CD4-positive, alpha-beta memory T cell (primary cell): ENCODE measurements at regions not wholly inside any gene's neighbourhood (a gene's known extent, or its start where the extent isn't known, plus 50 kb on each side); places are given as distances from the start of the nearest gene placed in this dataset.

Source experiments
- CTCF ChIA-PET: fragments of 350-600 bp; sonication (Branson Sonifier 250); formaldehyde crosslinking; loops from one replicate; lab custom pipeline; 2021; ENCODE audit warnings: inconsistent platforms; ENCODE audit not compliant: partially characterized antibody; lab: Charles Lee
- POLR2A ChIA-PET: fragments of 350-600 bp; sonication (Branson Sonifier 250); formaldehyde crosslinking; loops from one replicate; lab custom pipeline; 2021; ENCODE audit not compliant: partially characterized antibody; lab: Charles Lee
- DNase-seq, 5 donors: peaks; one replicate each; pipeline versions ENCODE4 v3.0.0 to v3.0.0-alpha.2; 2020 to 2022; ENCODE audit warnings: mixed read lengths in 1 of 5
- H3K27ac ChIP-seq: one replicate; pipeline ENCODE4 v1.7.0; 2013; ENCODE audit warnings: low read depth, low read length
- H3K27me3 ChIP-seq: 2 replicates; pipeline ENCODE4 v1.7.0; 2013; ENCODE audit warnings: mild to moderate bottlenecking, low read length, moderate library complexity; ENCODE audit not compliant: insufficient read depth
- H3K36me3 ChIP-seq: 2 replicates; pipeline ENCODE4 v1.7.0; 2013; ENCODE audit warnings: mild to moderate bottlenecking, low read length, moderate library complexity; ENCODE audit not compliant: insufficient read depth
- H3K4me1 ChIP-seq: 2 replicates; pipeline ENCODE4 v1.7.0; 2013; ENCODE audit warnings: mild to moderate bottlenecking, low read length, moderate library complexity; ENCODE audit not compliant: insufficient read depth
- H3K4me3 ChIP-seq, 2 donors: one replicate each; pipeline ENCODE4 v1.7.0; 2013; ENCODE audit warnings: low read length in 2 of 2, mild to moderate bottlenecking in 1 of 2
- H3K9me3 ChIP-seq, 2 donors: one replicate each; pipeline ENCODE4 v1.7.0; 2013; ENCODE audit warnings: low read length in 2 of 2, control low read depth in 1 of 2; ENCODE audit not compliant: control insufficient read depth in 1 of 2
- H3K27ac Mint-ChIP-seq, 7 donors: one replicate each; pipeline ENCODE4 v1.8.0; 2020 to 2021; ENCODE audit warnings: mixed read lengths in 7 of 7, mild to moderate bottlenecking in 6 of 7, inconsistent platforms in 3 of 7, moderate library complexity in 3 of 7
- H3K27me3 Mint-ChIP-seq, 2 donors: one replicate each; pipeline ENCODE4 v1.8.0; 2020 to 2021; ENCODE audit warnings: mixed read lengths in 2 of 2
- H3K36me3 Mint-ChIP-seq, 2 donors: one replicate each; pipeline ENCODE4 v1.8.0; 2020 to 2021; ENCODE audit warnings: mixed read lengths in 2 of 2, inconsistent platforms in 1 of 2, mild to moderate bottlenecking in 1 of 2
- H3K4me1 Mint-ChIP-seq, 4 donors: one replicate each; pipeline ENCODE4 v1.8.0; 2020 to 2021; ENCODE audit warnings: mixed read lengths in 4 of 4, mild to moderate bottlenecking in 1 of 4
- H3K4me3 Mint-ChIP-seq, 8 donors: one replicate each; pipeline ENCODE4 v1.8.0; 2020 to 2021; ENCODE audit warnings: mixed read lengths in 8 of 8, mild to moderate bottlenecking in 7 of 8, moderate library complexity in 6 of 8, inconsistent platforms in 3 of 8
- H3K9me3 Mint-ChIP-seq, 8 donors: one replicate each; pipeline ENCODE4 v1.8.0; 2020 to 2021; ENCODE audit warnings: mixed read lengths in 8 of 8, mild to moderate bottlenecking in 5 of 8, inconsistent platforms in 3 of 8, moderate library complexity in 1 of 8
- intact Hi-C: fragments of 100-400 bp; cut with micrococcal nuclease; formaldehyde crosslinking; loops from one replicate; pipeline ENCODE4 v1.15.1; 2023

- ChIA-PET CTCF (no interaction called here), POLR2A (no interaction called here)
- Mint-ChIP-seq H3K27me3 (peaks cover 18 to 23% of the 10 kb centered on the region in 2 donors), H3K27ac (no peak overlapping the region), H3K4me3 (no peak overlapping the region), H3K36me3 (no peaks in the 10 kb centered on the region), H3K9me3 (peaks cover 2 to 12% (median 4%) of the 10 kb centered on the region in 8 donors), H3K4me1 (no peaks in the 10 kb centered on the region)
- no peak overlapping the region for H3K4me3 ChIP-seq
- no peaks in the 10 kb centered on the region for H3K4me1 ChIP-seq
- no peak for DNase-seq
- no peaks in the 10 kb centered on the region for H3K36me3 ChIP-seq
- H3K27me3 ChIP-seq: no peaks in the 10 kb centered on the region
- intact Hi-C loops: no loop called here
- H3K27ac ChIP-seq: no peak overlapping the region
- no peaks in the 10 kb centered on the region for H3K9me3 ChIP-seq
Observed at GRCh38 chr18:10388373-10388772, 66.1 kb upstream of the APCDD1 start.

- no peaks in the 10 kb centered on the region for H3K36me3 Mint-ChIP-seq
- ChIA-PET POLR2A (no interaction called here), CTCF (no interaction called here)
- no peak overlapping the region for H3K27ac Mint-ChIP-seq
- peaks cover 0 to 13% (median 4%) of the 10 kb centered on the region in 8 donors for H3K9me3 Mint-ChIP-seq
- intact Hi-C loops: no loop called here
- H3K4me1 Mint-ChIP-seq: no peaks in the 10 kb centered on the region
- Histone ChIP-seq H3K4me3 (no peak overlapping the region), H3K27ac (no peak overlapping the region), H3K4me1 (no peaks in the 10 kb centered on the region), H3K27me3 (no peaks in the 10 kb centered on the region), H3K36me3 (no peaks in the 10 kb centered on the region), H3K9me3 (no peaks in the 10 kb centered on the region)
- no peak overlapping the region for H3K4me3 Mint-ChIP-seq
- H3K27me3 Mint-ChIP-seq: peaks cover 15 to 20% of the 10 kb centered on the region in 2 donors
- no peak for DNase-seq
Observed at GRCh38 chr18:10391506-10391905, 62.9 kb upstream of the APCDD1 start.

- intact Hi-C loops: no loop called here
Observed at GRCh38 chr18:10397004-10397403, 57.4 kb upstream of the APCDD1 start.

GRCh38 chr18:10398571-10398970 is 55.9 kb upstream of the APCDD1 start:
- Histone ChIP-seq H3K36me3 (no peaks in the 10 kb centered on the region), H3K27ac (no peak overlapping the region), H3K27me3 (no peaks in the 10 kb centered on the region), H3K9me3 (no peaks in the 10 kb centered on the region), H3K4me3 (no peak overlapping the region), H3K4me1 (no peaks in the 10 kb centered on the region)
- Mint-ChIP-seq H3K9me3 (no peaks in the 10 kb centered on the region), H3K27ac (no peak overlapping the region), H3K27me3 (peaks cover 2 to 5% of the 10 kb centered on the region in 2 donors), H3K4me3 (no peak overlapping the region), H3K36me3 (no peaks in the 10 kb centered on the region), H3K4me1 (no peaks in the 10 kb centered on the region)
- ChIA-PET POLR2A (no interaction called here), CTCF (interaction anchor here (0.6 to 1.5 kb wide), 2 partner anchors 9 to 12 kb away, joined by 3 read pairs; no protein-coding TSS in a partner anchor)
- intact Hi-C loops: no loop called here
- no peak for DNase-seq

More at GRCh38 chr18:10397004-10397403, 57.4 kb upstream of the APCDD1 start:
- Histone ChIP-seq H3K27ac (no peak overlapping the region), H3K4me1 (no peaks in the 10 kb centered on the region), H3K9me3 (no peaks in the 10 kb centered on the region), H3K27me3 (no peaks in the 10 kb centered on the region), H3K36me3 (no peaks in the 10 kb centered on the region), H3K4me3 (no peak overlapping the region)
- Mint-ChIP-seq H3K27me3 (peaks cover 3 to 7% of the 10 kb centered on the region in 2 donors), H3K9me3 (peaks cover 0 to 3% (median 0%) of the 10 kb centered on the region in 8 donors), H3K27ac (no peak overlapping the region), H3K4me1 (no peaks in the 10 kb centered on the region), H3K4me3 (no peak overlapping the region), H3K36me3 (no peaks in the 10 kb centered on the region)
- ChIA-PET POLR2A (no interaction called here), CTCF (no interaction called here)
- DNase-seq: no peak

- no peaks in the 10 kb centered on the region for H3K9me3 ChIP-seq
- H3K27ac Mint-ChIP-seq: no peak overlapping the region
- no peak overlapping the region for H3K4me3 Mint-ChIP-seq
- no peak overlapping the region for H3K4me3 ChIP-seq
- peaks cover 2 to 5% of the 10 kb centered on the region in 2 donors for H3K27me3 Mint-ChIP-seq
- no peaks in the 10 kb centered on the region for H3K36me3 Mint-ChIP-seq
- no peaks in the 10 kb centered on the region for H3K4me1 Mint-ChIP-seq
- H3K9me3 Mint-ChIP-seq: no peaks in the 10 kb centered on the region
- H3K36me3 ChIP-seq: no peaks in the 10 kb centered on the region
- no peaks in the 10 kb centered on the region for H3K27me3 ChIP-seq
- CTCF ChIA-PET: interaction anchor here (1.5 kb wide), 1 partner anchor 9 kb away, joined by 3 read pairs; no protein-coding TSS in a partner anchor
- no peaks in the 10 kb centered on the region for H3K4me1 ChIP-seq
- intact Hi-C loops: no loop called here
- H3K27ac ChIP-seq: no peak overlapping the region
- no peak for DNase-seq
- POLR2A ChIA-PET: no interaction called here
Observed at GRCh38 chr18:10399465-10399864, 55.0 kb upstream of the APCDD1 start.

- Mint-ChIP-seq H3K4me3 (no peak overlapping the region), H3K9me3 (no peaks in the 10 kb centered on the region), H3K36me3 (no peaks in the 10 kb centered on the region), H3K27me3 (peaks cover 3 to 5% of the 10 kb centered on the region in 2 donors), H3K4me1 (no peaks in the 10 kb centered on the region), H3K27ac (no peak overlapping the region)
- intact Hi-C loops: no loop called here
- ChIA-PET CTCF (no interaction called here), POLR2A (no interaction called here)
- no peaks in the 10 kb centered on the region for H3K4me1 ChIP-seq
- no peak overlapping the region for H3K27ac ChIP-seq
- no peak for DNase-seq
- H3K36me3 ChIP-seq: no peaks in the 10 kb centered on the region
- no peaks in the 10 kb centered on the region for H3K27me3 ChIP-seq
- H3K9me3 ChIP-seq: no peaks in the 10 kb centered on the region
- H3K4me3 ChIP-seq: no peak overlapping the region
Observed at GRCh38 chr18:10400534-10401307, 53.7 kb upstream of the APCDD1 start.

GRCh38 chr18:10401521-10401920 is 52.9 kb upstream of the APCDD1 start:
- no peaks in the 10 kb centered on the region for H3K4me1 ChIP-seq
- no peak overlapping the region for H3K4me3 ChIP-seq
- H3K9me3 ChIP-seq: no peaks in the 10 kb centered on the region
- H3K36me3 ChIP-seq: no peaks in the 10 kb centered on the region
- no peaks in the 10 kb centered on the region for H3K9me3 Mint-ChIP-seq
- no peaks in the 10 kb centered on the region for H3K36me3 Mint-ChIP-seq
- POLR2A ChIA-PET: no interaction called here
- intact Hi-C loops: no loop called here
- H3K27me3 Mint-ChIP-seq: peaks cover 4 to 5% of the 10 kb centered on the region in 2 donors
- H3K4me3 Mint-ChIP-seq: no peak overlapping the region
- no peak for DNase-seq
- H3K27ac Mint-ChIP-seq: no peak overlapping the region
- no peaks in the 10 kb centered on the region for H3K27me3 ChIP-seq
- CTCF ChIA-PET: no interaction called here
- H3K27ac ChIP-seq: no peak overlapping the region
- no peaks in the 10 kb centered on the region for H3K4me1 Mint-ChIP-seq
